NCI-H2029 (cell line): ENCODE measurements at regions not wholly inside any gene's neighbourhood (a gene's known extent, or its start where the extent isn't known, plus 50 kb on each side); places are given as distances from the start of the nearest gene placed in this dataset.

Source experiments
- DNase-seq: peaks from one replicate; lab custom pipeline; 2025; lab: John Stamatoyannopoulos, UW

GRCh38 chr15:46110755-46111154, 475.9 kb downstream of the SQOR start:
- no peak for DNase-seq

- DNase-seq = no peak
Observed at GRCh38 chr15:46111730-46112129, 476.9 kb downstream of the SQOR start.

- no peak for DNase-seq
Observed at GRCh38 chr15:46117071-46117470, 482.2 kb downstream of the SQOR start.

GRCh38 chr15:46120713-46121112, 485.9 kb downstream of the SQOR start:
- DNase-seq = no peak

GRCh38 chr15:46121441-46121840, 486.6 kb downstream of the SQOR start:
- no peak for DNase-seq

- DNase-seq = no peak
Observed at GRCh38 chr15:46126581-46126980, 491.8 kb downstream of the SQOR start.

GRCh38 chr15:46127361-46127874, 492.6 kb downstream of the SQOR start:
- no peak for DNase-seq

- no peak for DNase-seq
Observed at GRCh38 chr15:46129145-46129544, 494.3 kb downstream of the SQOR start.

- no peak for DNase-seq
Observed at GRCh38 chr15:46131876-46132275, 497.0 kb downstream of the SQOR start.

- no peak for DNase-seq
Observed at GRCh38 chr15:46137443-46137842, 502.6 kb downstream of the SQOR start.

- DNase-seq = no peak
Observed at GRCh38 chr15:46146002-46146401, 511.2 kb downstream of the SQOR start.

GRCh38 chr15:46146915-46147314, 512.1 kb downstream of the SQOR start:
- DNase-seq = no peak

GRCh38 chr15:46151786-46152185, 517.0 kb downstream of the SQOR start:
- DNase-seq = no peak

- no peak for DNase-seq
Observed at GRCh38 chr15:46166750-46167149, 531.9 kb downstream of the SQOR start.

- DNase-seq = no peak
Observed at GRCh38 chr15:46170326-46170725, 535.5 kb downstream of the SQOR start.

- DNase-seq = no peak
Observed at GRCh38 chr15:46174122-46174521, 539.3 kb downstream of the SQOR start.

GRCh38 chr15:46177219-46177618, 542.4 kb downstream of the SQOR start:
- DNase-seq = no peak

- DNase-seq = no peak
Observed at GRCh38 chr15:46178138-46178537, 543.3 kb downstream of the SQOR start.

- no peak for DNase-seq
Observed at GRCh38 chr15:46207341-46207740, 572.5 kb downstream of the SQOR start.

- no peak for DNase-seq
Observed at GRCh38 chr15:46213551-46213950, 578.7 kb downstream of the SQOR start.

- no peak for DNase-seq
Observed at GRCh38 chr15:46222826-46223225, 588.0 kb downstream of the SQOR start.

- no peak for DNase-seq
Observed at GRCh38 chr15:46229263-46229662, 594.4 kb downstream of the SQOR start.

- no peak for DNase-seq
Observed at GRCh38 chr15:46231786-46232185, 597.0 kb downstream of the SQOR start.

GRCh38 chr15:46232471-46232870, 597.6 kb downstream of the SQOR start:
- no peak for DNase-seq

- no peak for DNase-seq
Observed at GRCh38 chr15:46242935-46243334, 608.1 kb downstream of the SQOR start.
